Posterior cingulate gyrus (tissue), 11 donors: ENCODE measurements at regions not wholly inside any gene's neighbourhood (a gene's known extent, or its start where the extent isn't known, plus 50 kb on each side); places are given as distances from the start of the nearest gene placed in this dataset.
"Not testable (repeated sequence)": the region's sequence is repeated elsewhere in the genome, so short reads cannot be mapped to it uniquely, and the experiment has no call there.

ENCODE experiments used
- DNase-seq, 10 donors: peaks; one replicate each; pipeline versions ENCODE4 v3.0.0 to v3.0.0-alpha.2; 2020 to 2021; ENCODE audit warnings: mixed read lengths in 3 of 10
- intact Hi-C: fragments of 100-400 bp; cut with DNase I; formaldehyde crosslinking; loops from one replicate; pipeline ENCODE4 v1.15.1; 2023

DNA sequence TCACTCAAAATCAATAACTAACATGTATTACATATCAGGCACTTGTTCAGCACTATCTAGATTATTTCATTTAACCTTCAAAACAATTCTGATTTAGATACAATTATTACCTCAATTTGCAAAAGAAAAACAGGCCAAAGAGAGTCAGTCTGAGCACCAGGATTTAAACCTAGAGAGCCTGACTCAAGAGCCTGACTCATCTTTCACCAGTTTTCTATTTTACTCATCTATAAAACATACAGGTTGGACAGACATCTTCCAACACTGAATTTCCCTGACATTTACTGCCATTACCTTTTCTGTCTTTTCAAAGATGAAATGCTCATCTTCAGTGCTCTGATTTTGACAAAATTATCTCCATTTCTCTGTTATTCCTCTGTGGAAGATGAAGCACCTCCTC is 116.5 kb downstream of the MRPL39 start:
- intact Hi-C loops: no loop called here
- DNase-seq: no peak

DNA sequence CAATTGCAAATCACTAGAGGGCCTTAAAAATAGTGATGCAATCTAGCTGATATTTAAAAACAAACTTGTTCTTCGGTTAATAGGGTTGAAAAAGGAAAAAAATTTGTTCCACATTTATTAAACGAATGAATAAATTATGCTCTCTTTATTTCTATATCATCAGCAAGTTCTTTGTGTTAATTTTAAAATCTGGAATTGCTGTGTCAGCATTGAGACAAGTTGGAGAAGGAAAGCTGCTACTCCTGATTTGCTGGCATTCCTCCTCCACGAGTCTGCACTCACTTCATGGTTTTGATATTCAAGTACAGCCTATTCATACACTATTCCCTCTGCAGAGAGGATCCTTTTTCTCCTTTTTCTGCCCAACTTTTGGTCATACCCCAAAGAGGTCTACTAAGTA is 117.6 kb downstream of the MRPL39 start:
- DNase-seq: no peak
- intact Hi-C loops: no loop called here

DNA sequence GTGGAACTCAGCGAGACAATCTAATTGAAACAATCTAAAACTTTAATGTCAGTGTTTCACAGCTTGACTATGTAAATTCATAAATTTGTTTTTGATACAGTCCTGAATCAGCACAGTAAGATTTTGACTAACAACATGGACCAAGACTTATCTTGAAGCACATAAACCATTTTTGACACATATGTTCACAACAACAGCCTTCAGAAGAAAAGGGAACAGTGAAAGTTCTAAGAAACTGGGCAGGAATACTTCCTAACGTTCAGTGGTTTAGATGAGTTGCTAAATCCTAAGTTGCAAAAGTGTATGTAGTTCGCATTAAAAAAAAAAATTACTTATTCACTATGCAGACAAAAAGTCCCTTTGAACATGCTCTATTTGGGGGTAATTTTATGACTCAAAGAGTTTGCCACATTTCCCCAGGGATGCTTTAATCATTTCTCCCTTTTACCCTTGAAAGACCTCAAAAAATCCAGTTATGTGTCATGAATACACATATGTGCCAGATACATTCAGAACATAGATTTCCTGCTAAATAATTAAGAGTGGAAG is 120.2 kb downstream of the MRPL39 start:
- intact Hi-C loops: no loop called here

DNA sequence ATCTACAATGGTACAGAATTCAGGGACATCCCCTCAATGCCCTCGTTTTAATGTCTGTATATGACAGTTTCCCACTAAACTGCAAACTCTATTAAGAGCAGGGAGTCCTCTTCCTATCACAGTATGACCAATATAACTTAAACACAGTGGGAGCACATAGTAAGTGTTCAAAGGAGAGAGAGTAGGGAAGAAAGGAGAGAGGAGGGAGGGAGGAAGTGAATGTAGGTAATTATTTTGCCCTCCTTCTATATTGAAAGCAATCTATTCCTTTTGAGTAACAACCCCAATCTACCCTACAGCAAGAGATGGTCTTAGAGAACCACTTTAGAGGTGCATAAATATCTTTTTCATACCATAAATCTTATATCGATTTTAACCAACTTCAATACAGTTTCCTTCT is 121.4 kb downstream of the MRPL39 start:
- no peak for DNase-seq
- intact Hi-C loops: no loop called here

More for the DNA sequence above, 120.2 kb downstream of the MRPL39 start:
- no peak for DNase-seq

DNA sequence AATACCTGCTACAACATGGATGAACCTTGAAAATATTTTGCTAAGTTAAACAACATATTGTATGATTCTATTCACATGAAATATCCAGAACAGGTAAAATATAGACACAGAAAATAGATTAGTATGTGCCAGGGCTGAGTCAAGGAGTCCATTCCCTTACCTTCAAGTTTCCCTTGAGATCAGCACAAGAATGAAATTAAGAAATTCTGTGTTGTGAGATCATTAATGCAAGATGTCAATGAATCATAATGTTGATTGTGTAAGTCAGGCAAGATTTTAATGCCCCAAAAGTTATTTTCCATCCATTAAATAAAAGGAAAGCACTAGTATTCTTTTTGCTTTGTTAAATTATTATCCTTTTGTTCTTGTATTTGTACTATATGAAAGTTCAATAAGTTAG is 139.4 kb downstream of the MRPL39 start:
- no peak for DNase-seq
- intact Hi-C loops: no loop called here

DNA sequence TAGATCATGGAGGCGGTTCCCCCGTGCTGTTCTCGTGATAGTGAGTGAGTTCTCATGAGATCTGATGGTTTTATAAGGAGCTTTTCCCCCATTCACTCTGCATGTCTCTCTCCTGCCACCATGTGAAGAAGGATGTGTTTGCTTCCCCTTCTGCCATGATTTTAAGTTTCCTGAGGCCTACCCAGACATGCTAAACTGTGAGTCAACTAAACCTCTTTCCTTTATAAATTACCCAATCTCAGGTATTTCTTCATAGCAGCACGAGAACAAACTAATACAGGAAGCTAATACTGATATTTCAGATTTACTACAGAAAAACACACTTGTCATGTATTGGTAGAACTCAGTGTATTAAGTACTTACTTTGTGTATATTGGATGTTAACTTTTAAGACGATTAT is 140.2 kb downstream of the MRPL39 start:
- DNase-seq, intact Hi-C loops: not testable (repeated sequence)

DNA sequence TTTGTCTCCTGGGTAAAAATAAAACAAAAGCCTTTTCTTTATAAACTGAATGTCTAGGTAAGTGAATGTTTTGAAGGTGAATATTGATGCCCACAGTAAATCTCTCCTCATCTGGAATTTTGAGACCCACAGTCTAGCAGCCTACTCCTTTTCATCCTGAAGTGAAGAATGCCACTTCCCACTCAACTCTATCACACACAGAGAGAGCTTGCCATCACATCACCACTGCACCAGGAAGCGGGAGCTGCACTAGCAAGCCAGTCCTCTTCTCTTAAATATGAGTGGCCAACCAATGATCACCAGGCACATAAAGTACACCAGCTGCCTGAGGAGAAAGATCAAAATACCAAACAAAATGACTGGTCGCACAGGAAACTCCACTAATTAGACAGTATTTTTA is 140.8 kb downstream of the MRPL39 start:
- DNase-seq: no peak
- intact Hi-C loops: no loop called here

DNA sequence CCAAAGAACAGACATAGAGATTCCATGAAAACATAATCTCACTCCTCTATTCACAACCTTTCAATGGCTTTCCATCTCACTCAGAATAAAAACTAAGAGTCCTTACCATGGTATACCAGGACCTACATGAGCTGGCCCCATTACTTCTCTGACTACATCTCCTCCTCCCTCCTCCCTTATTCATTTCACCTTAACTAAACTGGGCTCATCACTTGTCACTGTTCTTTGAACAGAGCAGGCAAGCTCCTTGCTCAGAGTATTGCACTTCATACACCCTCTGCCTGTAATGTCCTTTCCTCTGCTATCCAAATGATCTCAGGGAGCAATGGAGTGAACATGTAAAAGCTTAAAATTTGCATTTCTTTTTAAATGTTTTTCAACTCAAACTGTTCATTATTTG is 142.0 kb downstream of the MRPL39 start:
- intact Hi-C loops: no loop called here
- no peak for DNase-seq

DNA sequence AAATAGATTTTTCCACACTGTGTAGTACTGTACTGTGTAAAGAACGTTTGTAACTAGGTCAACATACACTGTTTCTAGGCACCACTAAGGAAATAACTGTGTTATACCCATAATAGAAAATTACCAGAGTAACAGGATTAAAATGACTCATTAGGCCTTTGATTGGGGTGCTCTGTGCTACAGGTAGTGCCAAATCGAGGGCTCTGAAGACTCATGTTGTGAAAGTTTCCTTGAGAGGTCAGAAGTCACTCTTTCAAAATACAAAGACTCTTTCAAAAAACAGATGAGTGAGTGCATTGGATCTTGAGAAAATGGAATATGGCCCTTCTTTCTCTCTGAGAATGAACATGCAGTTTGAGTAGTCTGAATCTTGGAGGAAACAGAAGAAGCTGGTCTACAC is 143.0 kb downstream of the MRPL39 start:
- intact Hi-C loops: no loop called here
- no peak for DNase-seq

DNA sequence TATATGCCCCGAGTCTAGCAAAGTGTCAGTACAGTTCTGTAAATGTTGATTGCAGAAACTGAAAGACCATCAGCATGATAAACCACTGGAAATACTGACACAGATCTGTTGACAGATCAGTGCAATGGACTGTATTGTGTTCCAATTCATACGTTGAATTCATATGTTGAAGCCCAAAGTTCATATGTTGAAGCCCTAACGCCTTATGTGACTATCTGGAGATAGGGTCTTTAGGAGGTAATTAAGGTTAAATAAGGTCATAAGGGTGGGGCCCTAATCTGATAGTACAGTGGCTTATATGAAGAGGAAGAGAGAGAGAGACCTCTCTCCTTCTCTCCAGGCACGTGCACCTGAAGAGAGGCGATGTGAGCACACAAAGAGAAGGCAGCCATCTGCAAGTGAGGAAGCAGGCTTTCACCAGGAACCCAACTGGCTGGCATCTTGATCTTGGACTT is 144.7 kb downstream of the MRPL39 start:
- intact Hi-C loops: no loop called here
- no peak for DNase-seq

DNA sequence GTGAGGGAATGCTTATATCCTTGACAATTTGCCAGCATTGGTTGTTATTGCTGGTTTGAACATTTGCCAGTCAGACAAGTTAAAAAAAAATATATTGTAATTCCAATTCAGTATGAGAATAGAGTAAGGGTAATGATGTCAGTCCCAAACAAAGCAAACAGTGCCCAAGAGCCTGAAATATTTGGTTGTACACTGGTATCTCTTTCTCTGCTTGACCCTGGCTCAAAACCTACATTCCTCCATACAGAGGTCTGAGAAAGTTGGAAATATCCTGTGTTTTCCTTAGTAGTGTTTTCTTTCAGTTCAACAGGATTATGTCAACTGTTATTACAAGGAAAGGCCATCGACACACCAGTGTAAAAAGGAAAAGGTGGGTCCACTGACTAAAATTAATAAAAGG is 145.6 kb downstream of the MRPL39 start:
- intact Hi-C loops: no loop called here
- DNase-seq: no peak

DNA sequence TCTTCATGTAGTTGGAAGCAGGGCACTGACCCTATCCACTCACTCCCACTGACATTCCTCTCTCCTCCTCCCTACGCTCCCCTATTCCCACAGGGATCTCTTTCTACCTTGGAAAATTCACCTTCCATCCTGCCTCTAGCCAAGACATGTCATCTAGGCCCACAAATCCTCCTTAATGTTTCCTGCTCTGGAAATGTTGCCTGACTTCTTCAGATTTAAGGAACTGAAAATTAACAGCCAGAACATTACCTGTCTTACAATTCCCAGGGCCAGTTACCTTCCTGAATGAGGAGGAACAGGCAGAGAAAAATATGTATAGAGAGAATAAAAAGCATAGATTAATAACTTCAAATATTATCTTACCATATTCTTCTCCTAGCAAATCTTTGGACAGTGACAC is 147.3 kb downstream of the MRPL39 start:
- intact Hi-C loops: no loop called here

DNA sequence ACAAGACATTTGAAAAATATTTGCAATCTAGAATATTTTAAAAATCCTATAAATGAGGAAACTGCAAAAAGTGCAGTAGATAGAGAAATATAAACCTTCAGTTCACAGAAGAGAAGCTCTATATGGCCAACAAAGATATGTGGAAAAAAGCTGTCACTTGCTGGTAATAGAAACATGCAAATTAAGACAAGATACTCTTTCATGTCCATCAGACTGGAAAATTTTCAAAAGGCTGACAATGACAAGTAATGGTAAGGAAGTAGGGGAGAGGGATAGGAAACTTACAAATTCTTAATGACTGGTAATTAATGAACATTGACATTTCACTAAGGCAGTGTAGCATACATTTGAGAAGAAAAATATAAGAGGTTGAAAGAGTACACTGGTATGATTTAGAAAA is 147.9 kb downstream of the MRPL39 start:
- intact Hi-C loops: no loop called here
- no peak for DNase-seq

More for the DNA sequence above, 147.3 kb downstream of the MRPL39 start:
- no peak for DNase-seq

DNA sequence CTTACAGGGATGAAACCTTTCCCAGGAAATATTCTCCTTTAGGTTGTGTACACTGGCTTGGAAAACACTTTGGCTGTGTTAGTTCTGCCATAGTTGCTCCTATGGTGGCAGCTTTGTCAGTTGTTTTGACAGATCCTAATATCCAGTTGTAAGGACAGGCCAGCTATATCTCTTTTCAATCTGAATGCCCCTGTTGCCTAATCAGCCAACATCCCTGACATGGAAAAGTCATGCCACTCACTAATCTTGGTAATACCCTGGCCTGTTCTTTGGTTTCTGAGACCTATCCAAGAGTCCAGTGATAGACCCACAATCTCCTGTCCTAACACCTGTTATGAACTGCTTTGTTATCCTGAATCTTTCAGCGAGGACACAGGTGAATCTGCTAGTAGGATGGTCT is 148.8 kb downstream of the MRPL39 start:
- intact Hi-C loops: no loop called here
- no peak for DNase-seq

DNA sequence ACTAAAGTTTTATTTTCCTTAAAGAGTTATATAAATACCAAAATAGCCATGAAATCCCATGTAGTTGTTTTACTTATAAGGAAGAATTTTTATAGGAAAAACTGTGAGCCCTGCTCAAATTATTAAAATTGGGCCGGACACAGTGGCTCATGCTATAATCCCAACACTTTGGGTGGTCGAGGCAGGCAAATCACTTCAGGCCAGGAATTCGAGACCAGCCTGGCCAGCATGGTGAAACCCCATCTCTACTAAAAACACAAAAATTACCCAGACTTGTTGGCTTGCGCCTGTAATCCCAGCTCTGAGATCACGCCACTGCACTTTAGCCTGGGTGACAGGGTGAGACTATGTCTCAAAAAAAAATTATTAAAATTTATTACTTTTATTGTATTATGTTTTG is 149.3 kb downstream of the MRPL39 start:
- intact Hi-C loops: no loop called here

DNA sequence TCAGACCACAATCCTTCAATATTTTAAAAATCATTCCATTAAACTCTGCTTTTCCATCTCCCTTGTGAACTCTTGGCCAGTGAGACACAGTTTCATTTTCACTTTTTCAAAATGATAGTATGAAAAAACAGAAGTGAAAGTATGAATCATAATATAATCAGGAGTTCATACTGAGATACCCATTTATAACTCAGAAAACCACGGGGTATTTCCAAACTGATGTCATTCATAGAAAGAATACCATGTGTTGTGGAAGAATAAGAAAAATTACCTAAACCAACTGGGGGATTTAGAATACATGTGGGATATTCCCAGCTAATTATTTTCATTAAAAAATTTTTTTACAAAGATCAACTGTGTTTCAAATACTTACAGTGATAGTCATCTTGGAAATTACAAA is 149.9 kb downstream of the MRPL39 start:
- no peak for DNase-seq
- intact Hi-C loops: no loop called here

More for the DNA sequence above, 149.3 kb downstream of the MRPL39 start:
- DNase-seq: no peak

DNA sequence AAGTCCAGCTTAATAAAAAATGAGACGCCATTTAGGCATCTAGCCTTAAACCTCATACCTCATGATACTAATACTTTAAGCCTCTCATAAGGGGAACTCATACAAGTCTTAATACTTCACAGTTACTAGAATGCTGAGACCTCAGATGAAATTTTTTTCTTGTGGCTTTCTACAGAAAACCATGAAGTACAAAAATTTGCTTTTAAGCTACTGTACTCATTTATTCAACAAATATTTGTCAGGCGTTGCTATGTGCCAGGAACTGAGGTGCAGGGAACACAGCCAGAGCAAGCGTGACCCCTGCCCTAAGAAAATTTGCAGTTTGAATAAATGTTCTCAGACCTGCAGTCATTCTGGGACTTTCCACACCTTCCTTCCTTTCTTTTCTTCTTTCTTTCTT is 150.6 kb downstream of the MRPL39 start:
- DNase-seq: no peak
- intact Hi-C loops: no loop called here

DNA sequence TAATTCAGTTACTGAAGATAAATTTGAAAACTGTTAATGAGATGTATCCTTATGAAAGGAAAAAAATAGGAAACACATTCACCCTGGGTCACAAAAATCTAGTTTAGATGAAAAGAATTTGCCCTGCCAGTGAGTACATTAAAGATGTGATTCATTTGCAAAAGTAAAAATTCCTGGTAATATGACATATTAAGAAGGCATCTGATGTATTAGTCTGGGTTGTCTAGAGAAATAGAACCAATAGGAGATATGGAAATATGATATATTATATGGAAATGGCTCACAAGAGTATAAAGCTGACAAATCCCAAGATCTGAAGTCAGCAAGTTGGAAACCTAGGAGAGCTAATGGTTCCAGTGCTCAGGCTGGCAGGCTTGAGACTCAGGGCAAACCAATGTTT is 153.8 kb downstream of the MRPL39 start:
- intact Hi-C loops: no loop called here
- DNase-seq: no peak

DNA sequence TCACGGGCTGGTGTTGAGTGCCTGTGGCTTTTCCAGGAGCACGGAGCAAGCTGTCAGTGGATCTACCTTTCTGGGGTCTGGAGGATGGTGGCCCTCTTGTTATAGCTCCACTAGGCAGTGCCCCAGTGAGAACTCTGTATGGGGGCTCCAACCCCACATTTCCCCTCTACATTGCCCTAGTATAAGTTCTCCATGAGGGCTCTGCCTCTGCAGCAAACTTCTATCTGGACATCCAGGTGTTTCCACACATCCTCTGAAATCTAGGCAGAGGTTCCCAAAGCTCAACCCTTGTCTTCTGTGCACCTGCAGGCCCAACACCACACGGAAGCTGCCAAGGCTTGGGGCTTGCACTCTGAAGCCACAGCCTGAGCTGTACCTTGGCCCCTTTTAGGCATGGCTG is 157.3 kb downstream of the MRPL39 start:
- intact Hi-C loops: no loop called here

DNA sequence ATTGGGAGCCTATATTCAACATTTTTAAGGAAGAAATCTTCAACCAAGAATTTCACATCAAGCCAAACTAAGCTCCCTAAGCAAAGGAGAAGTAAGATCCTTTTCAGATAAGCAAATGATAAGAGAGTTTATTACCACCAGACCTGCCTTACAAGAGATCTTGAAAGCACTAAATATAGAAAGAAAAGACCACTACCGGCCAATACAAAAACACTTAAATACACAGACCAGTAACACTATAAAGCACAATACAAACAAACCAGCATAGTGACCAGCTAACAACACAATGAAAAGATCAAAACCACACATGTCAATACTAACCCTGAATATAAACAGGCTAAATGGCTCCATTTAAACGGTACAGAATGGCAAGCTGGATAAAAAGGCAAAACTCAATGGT is 165.4 kb downstream of the MRPL39 start:
- intact Hi-C loops: no loop called here
- no peak for DNase-seq

More for the DNA sequence above, 157.3 kb downstream of the MRPL39 start:
- no peak for DNase-seq

DNA sequence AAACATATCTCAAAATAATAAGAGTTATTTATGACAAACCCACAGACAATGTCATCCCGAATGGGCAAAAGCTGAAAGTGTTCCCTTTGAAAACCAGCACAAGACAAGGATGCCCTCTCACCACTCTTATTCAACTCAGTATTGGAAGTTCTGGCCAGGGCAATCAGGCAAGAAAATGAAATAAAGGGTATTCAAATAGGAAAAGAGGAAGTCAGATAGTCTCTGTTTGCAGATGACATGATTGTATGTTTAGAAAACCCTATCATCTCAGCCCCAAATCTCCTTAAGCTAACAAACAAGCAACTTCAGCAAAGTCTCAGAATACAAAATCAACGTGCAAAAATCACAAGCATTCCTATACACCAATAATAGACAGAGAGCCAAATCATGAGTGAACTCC is 169.8 kb downstream of the MRPL39 start:
- DNase-seq, intact Hi-C loops: not testable (repeated sequence)

DNA sequence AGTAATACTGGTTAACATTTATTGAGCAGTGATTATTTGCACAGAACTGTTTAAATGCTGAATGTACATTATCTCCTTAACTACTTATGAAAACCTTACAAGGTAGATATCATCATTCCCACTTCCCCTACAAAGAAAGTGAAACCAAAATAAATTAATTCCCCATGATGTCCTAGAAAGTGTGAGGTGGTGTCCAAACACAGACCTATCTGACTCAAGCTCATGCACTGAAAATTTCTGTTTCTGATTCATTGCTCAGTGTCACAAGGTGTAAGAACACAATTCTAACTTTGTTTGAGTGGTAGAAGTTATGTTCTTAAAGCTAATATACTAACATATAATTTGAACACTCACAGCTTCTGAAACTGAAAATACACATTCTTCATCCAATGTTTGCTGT is 178.7 kb downstream of the MRPL39 start:
- intact Hi-C loops: no loop called here

DNA sequence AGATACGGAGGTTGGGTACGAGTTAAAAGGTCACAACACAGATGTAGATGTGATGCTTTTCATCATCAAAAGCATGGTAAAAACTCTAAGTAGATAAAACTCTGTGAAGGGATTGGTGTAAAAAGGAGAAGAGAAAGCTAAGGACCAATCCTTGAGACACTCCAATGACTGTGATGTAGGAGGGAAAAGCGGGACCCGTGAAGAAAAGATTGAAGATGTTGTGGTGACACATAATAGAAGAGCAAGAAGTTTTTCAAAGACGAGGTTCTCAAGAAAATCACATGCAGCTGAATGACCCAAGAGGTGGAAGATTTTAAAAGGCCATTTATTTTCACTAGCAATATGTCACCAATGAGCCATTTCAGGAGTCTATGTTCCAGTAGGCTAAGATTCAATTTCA is 179.5 kb downstream of the MRPL39 start:
- intact Hi-C loops: no loop called here
- DNase-seq: no peak

More for the DNA sequence above, 178.7 kb downstream of the MRPL39 start:
- no peak for DNase-seq
